ENCODE measurements at regions not wholly inside any gene's neighbourhood (a gene's known extent, or its start where the extent isn't known, plus 50 kb on each side); places are given as distances from the start of the nearest gene placed in this dataset.

DNA sequence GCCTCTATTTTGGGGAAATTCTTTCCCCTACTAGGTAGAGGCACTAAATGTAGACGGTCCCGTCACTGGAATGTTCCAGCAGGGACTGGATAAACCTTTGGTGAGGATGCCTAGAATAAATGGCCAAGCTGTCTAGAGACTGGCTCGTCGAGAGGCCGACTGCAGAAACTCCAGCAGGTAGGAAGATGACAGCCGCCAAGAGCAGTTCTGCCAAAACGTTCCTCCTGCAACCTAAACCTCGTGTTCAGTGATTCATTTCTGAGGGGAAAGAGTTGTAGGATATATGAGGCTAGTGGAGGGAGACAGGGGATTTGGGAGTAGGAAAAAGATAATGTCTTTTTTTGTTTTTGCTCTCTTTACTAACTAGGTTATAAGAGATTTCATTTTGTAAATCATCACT, 184.7 kb upstream of the GDF10 start:
- Histone ChIP-seq H3K4me3 (no peak overlapping the region), H3K36me3 (no peaks in the 10 kb centered on the region), H3K9me3 (no peaks in the 10 kb centered on the region), H3K27me3 (no peaks in the 10 kb centered on the region)
- no peak for DNase-seq

DNA sequence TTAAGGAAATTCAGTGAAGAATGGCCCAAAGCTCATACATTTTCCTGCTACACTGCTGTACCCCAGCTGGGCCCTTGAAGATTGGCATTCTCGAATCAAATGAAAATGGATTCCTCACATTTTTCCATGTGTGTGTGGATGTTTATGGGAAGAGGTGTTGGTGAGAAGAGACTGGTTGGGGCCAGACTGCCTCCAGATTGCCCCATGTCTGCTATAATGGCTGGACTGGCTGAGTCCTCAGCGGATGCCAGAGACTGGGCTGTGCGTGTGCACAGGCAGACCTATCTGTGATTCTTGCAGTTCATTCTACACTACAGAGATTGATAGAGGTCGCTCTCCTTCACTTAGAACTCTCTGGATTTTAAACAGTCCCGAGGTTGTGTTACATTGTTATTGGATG, 183.6 kb upstream of the GDF10 start:
- H3K9me3 ChIP-seq, result no peaks in the 10 kb centered on the region
- no peaks in the 10 kb centered on the region for H3K36me3 ChIP-seq
- no peak overlapping the region for H3K4me3 ChIP-seq
- H3K27me3 ChIP-seq, result no peaks in the 10 kb centered on the region
- no peak for DNase-seq

DNA sequence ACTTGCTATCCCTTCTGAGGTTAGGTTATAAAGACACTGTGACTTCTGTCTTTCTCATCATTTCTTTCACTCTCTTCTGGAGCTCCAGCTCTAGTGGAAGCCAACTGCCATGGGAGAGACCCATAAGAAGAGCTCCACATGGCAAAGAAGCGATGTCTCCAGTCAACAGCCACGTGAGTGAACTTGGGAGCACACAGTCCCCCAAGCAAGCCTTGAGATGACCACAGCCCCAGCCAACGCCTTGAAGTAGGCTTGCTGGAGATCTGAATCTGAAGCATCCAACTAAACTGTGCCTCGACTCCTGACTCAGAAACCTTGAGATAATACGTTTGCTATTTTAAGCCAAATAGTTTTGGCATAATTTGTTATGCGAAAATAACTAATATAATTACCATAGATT, 181.7 kb upstream of the GDF10 start:
- Histone ChIP-seq H3K27me3 (no peaks in the 10 kb centered on the region), H3K36me3 (no peaks in the 10 kb centered on the region), H3K9me3 (no peaks in the 10 kb centered on the region), H3K4me3 (no peak overlapping the region)
- DNase-seq, result no peak

DNA sequence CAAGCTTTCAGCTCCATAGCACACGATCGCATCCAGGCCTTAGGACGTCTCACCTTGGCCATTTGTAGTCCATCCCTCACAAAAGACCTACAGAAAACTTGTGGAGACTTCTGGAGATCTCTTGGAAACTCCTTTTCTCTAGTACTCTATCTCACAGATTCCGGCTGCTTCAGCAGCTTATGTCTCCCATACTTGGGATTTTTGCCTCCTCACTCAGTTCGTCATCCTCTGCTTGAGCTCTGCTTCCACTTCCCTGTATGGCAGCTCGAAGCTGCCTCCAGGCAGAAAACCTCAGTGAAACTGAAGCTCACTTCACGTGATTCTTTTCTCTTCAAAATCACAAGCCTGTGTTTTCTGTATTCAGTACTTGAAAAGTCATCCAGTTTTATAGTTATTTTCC, 178.7 kb upstream of the GDF10 start:
- H3K9me3 ChIP-seq, result no peaks in the 10 kb centered on the region
- no peak overlapping the region for H3K4me3 ChIP-seq
- H3K36me3 ChIP-seq, result no peaks in the 10 kb centered on the region
- DNase-seq, result no peak
- no peaks in the 10 kb centered on the region for H3K27me3 ChIP-seq

DNA sequence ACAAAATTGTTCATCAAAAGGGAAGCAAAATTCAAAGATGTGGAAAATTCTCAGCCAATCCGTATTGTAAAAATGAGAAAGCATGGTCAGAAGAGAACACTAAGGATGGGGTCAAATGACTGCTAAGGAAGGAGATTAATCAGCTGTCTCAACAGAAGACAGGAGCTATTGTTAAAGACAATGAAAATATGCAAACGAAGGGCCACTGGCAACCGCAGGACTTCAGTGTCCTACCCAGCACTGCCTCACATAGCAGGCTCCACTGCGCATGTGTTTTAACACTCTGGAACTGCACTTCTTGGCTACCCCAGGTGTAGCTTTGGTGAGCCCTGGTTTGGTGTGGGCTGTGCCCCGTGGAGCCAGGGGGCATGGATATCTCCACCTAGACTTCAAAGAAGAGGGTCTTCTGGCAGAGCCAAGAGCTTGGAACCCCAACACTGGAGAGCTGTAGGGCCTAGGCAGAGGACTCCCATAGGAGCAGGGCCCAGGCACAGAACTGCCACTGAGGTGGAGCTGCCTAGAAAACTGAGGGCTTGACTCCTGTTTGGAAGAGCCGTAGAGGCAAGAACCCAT, 176.2 kb upstream of the GDF10 start:
- no peaks in the 10 kb centered on the region for H3K9me3 ChIP-seq
- no peak for DNase-seq
- H3K36me3 ChIP-seq, result no peaks in the 10 kb centered on the region
- no peaks in the 10 kb centered on the region for H3K27me3 ChIP-seq
- no peak overlapping the region for H3K4me3 ChIP-seq

DNA sequence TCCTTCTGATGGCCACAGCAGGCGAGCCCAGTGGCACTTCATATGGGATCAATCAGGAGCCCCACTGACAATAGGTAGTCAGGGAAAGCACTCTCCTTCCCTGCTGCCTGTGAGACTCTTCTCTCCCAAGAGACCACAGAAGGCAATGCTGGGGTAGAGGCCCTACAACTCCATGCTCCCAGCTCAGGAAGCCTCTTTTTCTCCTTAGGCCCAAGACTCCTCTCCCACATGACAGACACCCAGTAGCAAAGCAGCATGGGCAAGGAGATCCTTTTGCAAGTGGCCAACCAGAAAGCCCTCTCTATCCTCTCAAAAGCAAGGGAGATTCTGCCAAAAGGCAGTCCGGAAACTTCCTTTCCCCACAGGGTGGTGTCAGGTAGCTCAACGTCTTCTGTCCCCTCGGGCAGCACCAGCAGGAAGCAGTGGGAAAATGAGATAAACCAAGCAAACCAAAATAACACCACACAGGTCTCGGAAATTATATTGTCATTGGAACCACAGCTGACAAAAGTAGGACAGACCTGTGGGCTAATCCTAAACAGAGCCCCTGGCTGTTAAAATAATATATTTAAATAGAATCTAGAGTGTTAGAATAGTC, 172.7 kb upstream of the GDF10 start:
- no peaks in the 10 kb centered on the region for H3K36me3 ChIP-seq
- no peak overlapping the region for H3K4me3 ChIP-seq
- H3K9me3 ChIP-seq, result no peaks in the 10 kb centered on the region
- no peak for DNase-seq
- peaks cover 4% of the 10 kb centered on the region; the same call in 1 of the 2 replicates for H3K27me3 ChIP-seq

DNA sequence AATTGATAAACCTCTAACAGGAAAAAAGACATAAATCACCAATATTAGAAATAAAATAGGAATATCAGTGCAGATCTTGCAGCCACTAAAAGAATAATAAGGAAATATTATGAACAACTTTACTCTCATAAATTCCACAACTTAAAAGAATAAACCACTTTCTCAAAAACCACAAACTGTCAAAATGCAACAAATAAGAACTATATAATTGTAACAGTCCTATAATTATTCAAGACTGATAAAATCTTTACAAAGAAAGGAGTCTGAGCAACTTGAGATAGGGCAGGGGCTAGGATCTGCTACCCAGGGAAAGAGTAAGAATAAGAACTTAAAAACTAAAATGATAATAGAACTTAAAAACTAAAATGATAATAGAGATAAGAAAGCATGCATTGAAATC, 169.5 kb upstream of the GDF10 start:
- H3K36me3 ChIP-seq, result no peaks in the 10 kb centered on the region
- H3K27me3 ChIP-seq, result peaks cover 4% of the 10 kb centered on the region; the same call in 1 of the 2 replicates
- H3K9me3 ChIP-seq, result no peaks in the 10 kb centered on the region
- DNase-seq, result no peak
- H3K4me3 ChIP-seq, result no peak overlapping the region

DNA sequence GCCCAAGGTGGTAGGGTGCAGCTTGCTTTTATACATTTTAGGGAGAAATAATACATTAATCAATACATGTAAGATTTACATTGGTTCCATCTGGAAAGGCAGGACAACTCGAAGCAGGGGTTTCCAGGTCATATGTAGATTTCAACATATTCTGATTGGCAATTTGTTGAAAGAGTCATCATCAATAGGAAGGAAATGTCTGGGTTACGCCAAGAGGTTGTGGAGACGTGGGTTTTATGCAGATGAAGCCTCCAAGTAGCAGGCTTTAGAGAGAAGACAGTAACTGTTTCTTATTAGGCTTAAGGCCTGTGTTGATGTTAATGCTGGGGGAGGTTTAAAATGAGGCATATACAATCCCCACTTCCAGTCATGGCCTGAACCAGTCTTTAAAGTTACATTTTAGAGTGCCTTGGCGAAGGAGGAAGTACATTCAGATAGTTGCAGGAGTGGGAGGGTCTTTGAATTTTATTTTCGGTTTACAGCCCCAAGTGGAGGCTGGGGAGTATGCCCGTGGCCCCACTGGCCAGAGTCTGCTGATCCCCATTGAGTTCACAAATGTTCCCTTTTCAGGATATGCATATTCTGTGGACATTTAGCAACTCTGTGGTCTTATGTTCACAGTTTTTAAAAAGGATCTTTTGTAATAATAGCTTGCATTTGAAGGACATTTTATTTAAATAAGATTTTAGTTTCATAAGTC, 166.0 kb upstream of the GDF10 start:
- Histone ChIP-seq H3K36me3 (no peaks in the 10 kb centered on the region), H3K27me3 (peaks cover 4% of the 10 kb centered on the region; the same call in 1 of the 2 replicates), H3K9me3 (no peaks in the 10 kb centered on the region), H3K4me3 (no peak overlapping the region)
- DNase-seq, result no peak

DNA sequence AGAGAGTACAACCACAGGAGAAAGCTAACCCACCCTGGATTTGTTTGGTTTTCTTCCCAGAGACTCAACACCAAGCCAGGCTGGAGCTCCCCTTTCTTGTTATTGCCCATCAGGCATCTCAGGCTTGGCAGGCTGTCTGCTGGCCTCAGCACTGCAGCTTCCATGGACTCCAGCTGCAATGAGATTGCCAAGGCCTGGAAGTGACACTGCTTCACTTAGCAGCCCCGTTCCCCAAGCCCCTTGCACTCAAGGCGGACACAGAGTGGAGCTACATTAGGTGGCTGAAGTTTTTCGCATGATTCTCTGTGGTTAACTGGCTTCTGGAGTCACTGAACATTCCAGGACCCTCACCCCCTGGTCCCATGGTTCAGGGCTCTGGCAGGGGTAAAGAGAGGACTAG, 163.1 kb upstream of the GDF10 start:
- no peaks in the 10 kb centered on the region for H3K36me3 ChIP-seq
- no peaks in the 10 kb centered on the region for H3K9me3 ChIP-seq
- DNase-seq, result no peak
- no peak overlapping the region for H3K4me3 ChIP-seq
- H3K27me3 ChIP-seq, result no peaks in the 10 kb centered on the region

DNA sequence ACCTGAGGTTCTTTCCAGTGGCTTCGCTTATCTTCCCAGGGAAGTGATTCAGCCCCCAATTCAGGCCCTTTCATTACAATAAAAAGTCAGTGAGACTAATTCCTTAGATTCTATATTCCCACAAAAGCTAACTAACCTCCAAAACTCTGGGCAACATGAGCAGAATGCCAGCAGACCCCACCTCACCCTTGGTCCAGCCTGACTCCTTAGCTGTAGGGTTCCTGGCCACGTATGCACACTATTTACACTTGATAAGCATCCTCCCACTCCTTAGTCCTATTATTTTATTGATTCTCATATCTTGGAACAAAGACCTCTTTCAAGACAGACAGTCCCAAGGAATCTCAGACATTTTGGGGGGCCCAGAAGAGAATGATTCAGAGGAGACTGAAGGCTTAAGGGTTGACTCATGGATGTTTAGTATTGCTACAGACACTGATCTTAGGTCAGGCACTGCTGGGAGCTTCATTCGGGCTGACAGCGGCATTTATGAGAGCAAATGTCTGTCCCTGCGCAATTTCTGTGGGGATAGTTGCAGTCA, 162.6 kb upstream of the GDF10 start:
- no peak overlapping the region for H3K4me3 ChIP-seq

DNA sequence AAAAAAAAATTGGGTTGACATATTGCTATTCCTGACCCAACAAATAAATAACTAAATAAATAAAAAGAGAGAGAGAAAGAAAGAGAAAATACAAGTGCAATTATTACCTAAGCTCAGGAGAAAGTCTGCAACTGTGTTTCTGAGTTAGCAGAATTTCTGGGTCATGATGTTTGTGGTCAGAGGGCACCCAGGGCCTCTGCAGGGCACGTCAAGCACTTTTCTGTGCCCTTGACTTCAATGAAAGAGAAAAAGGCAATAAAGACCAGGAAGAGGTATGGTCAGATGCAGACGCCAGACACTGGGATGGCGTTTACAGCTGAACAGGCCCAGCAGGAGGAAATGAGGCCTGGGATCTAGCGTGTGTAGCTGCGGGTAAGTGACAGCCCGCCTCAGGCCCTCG, 160.9 kb upstream of the GDF10 start:
- Histone ChIP-seq H3K27me3 (no peaks in the 10 kb centered on the region), H3K36me3 (no peaks in the 10 kb centered on the region), H3K9me3 (no peaks in the 10 kb centered on the region), H3K4me3 (no peak overlapping the region)
- no peak for DNase-seq

More for the DNA sequence above, 162.6 kb upstream of the GDF10 start:
- no peaks in the 10 kb centered on the region for H3K36me3 ChIP-seq
- no peaks in the 10 kb centered on the region for H3K27me3 ChIP-seq
- H3K9me3 ChIP-seq, result no peaks in the 10 kb centered on the region
- DNase-seq, result no peak

DNA sequence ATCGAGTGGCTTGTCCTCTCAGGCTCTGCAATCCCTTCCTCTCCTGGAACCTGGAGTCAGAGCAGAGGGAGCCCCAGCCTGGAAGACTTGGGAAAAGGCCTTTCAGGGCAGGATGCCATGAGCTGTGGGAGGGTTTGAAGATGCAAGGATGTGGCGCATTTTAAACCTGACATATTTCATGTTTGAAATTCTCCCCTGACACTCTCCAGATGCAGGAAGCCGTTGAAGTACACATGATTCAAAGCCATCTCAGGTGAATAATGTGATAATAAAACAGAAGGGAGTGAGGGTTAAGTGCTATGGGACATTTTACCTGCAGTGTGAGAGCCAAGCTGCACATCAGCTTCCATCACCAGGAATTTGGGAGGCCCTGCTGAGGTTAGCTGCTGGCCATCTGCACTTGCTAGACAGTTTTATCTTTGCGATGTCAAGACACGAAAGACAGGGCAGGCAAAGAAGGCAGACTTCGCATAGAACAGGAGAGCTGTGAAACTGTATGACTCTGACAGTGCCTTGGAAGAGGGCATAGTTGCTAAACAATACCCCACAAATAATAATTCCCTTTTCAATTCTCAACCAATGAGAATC, 159.1 kb upstream of the GDF10 start:
- H3K4me3 ChIP-seq, result no peak overlapping the region
- H3K9me3 ChIP-seq, result no peaks in the 10 kb centered on the region
- no peak for DNase-seq
- H3K36me3 ChIP-seq, result no peaks in the 10 kb centered on the region
- H3K27me3 ChIP-seq, result no peaks in the 10 kb centered on the region

DNA sequence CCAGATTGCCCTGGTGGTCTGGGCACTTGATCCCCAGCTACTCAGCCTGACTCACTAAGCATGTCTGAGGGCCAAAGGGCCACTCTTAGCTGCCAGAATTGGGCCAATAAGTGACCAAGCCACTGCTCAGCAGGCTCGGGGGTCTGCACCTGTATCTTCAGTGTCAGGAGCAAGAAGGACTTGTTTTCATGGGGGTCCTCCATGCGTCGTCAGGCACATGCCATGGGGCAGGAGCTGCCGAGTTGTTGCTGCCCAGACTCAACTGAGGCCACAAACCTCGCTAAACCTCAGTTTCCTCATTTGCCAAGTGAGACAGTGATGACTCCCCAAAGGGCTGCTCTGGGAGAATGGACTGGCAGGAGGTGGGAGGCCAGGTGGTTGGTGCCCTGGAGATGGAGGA, 158.6 kb upstream of the GDF10 start:
- no peak for DNase-seq
- no peaks in the 10 kb centered on the region for H3K36me3 ChIP-seq
- no peaks in the 10 kb centered on the region for H3K27me3 ChIP-seq
- H3K9me3 ChIP-seq, result no peaks in the 10 kb centered on the region
- no peak overlapping the region for H3K4me3 ChIP-seq

DNA sequence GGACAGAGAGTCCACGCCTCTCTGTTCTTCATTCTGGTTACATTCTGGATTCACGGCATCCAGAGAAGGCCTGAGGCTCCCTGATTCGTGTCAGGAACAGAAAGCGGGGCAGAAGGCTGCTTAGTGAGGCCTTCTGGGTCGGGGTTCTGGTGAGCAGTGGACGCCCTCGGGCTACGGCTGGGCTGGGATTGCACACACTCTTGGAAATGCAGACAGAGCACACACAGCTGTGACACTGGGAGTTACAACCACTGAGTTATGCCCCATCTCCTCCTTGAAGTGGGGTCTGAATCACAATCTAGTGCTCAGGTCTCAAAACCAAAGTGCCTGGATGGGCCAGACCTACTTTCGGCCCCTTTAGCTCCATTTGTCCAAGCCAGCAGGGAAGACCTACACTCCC, 156.9 kb upstream of the GDF10 start:
- Histone ChIP-seq H3K4me3 (no peak overlapping the region), H3K9me3 (no peaks in the 10 kb centered on the region), H3K36me3 (no peaks in the 10 kb centered on the region), H3K27me3 (no peaks in the 10 kb centered on the region)
- no peak for DNase-seq

DNA sequence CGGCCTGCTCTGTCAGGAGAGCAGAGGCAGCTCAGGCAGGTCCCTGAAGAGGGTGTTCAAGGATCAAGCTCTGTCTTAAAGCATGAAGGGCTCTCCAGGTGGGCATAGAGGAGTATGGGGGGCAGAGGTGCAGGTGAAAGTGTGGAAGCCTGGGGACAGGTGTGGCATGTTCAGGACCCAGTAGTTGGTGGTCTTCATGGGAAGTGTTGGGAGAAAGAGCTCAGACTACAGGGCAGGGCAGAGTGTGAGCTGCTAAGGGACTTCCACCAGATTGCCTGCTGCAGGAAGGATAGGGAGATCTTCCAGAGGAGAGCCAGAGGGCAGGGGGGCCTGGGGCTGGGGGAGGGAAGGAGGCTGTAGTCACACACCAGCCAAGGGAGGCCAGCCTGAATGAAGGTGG, 156.5 kb upstream of the GDF10 start:
- Histone ChIP-seq H3K9me3 (no peaks in the 10 kb centered on the region), H3K36me3 (no peaks in the 10 kb centered on the region), H3K27me3 (no peaks in the 10 kb centered on the region), H3K4me3 (no peak overlapping the region)
- no peak for DNase-seq

DNA sequence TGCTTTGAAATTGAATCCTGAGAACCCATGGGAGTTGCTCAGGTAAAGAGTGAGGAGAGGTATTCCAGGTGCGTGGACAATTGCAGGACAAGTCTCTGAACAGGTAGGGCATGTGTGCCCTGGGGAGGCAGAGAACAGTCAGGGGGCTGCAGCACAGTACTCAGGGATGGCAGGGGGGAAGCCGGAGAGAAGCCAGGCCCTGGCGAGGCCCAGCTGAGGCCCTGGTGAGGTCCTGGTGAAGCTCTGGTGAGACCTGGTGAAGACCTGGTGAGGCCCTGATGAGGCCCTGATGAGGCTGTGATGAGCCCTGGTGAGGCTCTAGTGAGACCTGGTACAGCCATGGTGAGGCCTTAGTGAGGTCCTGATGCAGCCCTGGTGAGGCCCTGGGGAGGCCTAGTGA, 155.5 kb upstream of the GDF10 start:
- H3K4me3 ChIP-seq, result no peak overlapping the region
- H3K9me3 ChIP-seq, result no peaks in the 10 kb centered on the region
- H3K27me3 ChIP-seq, result no peaks in the 10 kb centered on the region
- DNase-seq, result no peak
- no peaks in the 10 kb centered on the region for H3K36me3 ChIP-seq

DNA sequence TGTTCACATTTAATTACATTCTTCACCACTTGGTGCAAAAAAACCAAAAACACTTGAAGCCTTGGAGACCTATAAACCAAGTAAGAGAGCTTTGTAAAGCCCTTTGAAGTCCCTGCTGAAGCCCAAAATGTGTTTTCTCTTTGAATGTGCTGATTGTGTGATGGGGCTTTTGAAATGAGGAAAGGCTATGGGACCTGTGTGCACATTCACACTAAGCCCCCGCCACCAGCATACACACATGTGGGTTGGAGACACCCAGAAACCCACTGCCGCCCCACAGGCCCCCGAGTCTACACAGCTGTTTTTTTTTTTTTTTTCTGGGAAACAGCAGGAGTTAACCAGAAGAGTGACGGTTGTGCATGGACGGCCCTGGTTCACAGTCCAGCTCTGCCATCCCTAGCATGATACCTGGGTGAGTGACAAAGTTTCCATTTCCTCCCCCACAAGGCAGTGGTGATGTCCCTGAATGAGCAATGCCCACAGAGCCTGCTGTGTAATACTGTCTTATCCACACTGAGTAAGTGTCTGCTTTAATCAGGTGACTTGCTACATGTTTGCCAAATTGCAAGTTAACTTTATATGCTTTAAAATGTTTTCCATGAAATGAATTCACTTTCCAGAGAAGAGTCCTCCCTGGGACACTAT, 154.6 kb upstream of the GDF10 start:
- no peaks in the 10 kb centered on the region for H3K27me3 ChIP-seq
- no peak for DNase-seq
- no peak overlapping the region for H3K4me3 ChIP-seq
- no peaks in the 10 kb centered on the region for H3K9me3 ChIP-seq
- no peaks in the 10 kb centered on the region for H3K36me3 ChIP-seq

Measured in MG63 (cell line).